MM.1S (cell line): ENCODE measurements at regions not wholly inside any gene's neighbourhood (a gene's known extent, or its start where the extent isn't known, plus 50 kb on each side); places are given as distances from the start of the nearest gene placed in this dataset.

Source experiments
- DNase-seq: peaks from one replicate; pipeline ENCODE4 v3.0.0-alpha.2; 2015
- H2AFZ ChIP-seq: fragments of 300-600 bp; sonication (generic); 2 replicates; pipeline ENCODE4 v1.6.0; 2016; ENCODE audit warnings: antibody characterized with exemption, low read length
- H3F3A ChIP-seq: fragments of 300-600 bp; sonication (generic); 2 replicates; pipeline ENCODE4 v1.6.1; 2016; ENCODE audit warnings: mild to moderate bottlenecking, antibody characterized with exemption, low read length, moderate library complexity, mixed read lengths; ENCODE audit not compliant: insufficient read depth
- H3K27ac ChIP-seq: fragments of 300-600 bp; sonication (generic); 2 replicates; pipeline ENCODE4 v1.5.1; 2016; ENCODE audit warnings: mild to moderate bottlenecking, low read length
- H3K27me3 ChIP-seq: fragments of 300-600 bp; sonication (generic); replicated peaks from 2 replicates; pipeline ENCODE4 v1.6.0; 2016; ENCODE audit warnings: low read length; ENCODE audit not compliant: insufficient read depth
- H3K36me3 ChIP-seq: fragments of 300-600 bp; sonication (generic); replicated peaks from 2 replicates; pipeline ENCODE4 v1.6.1; 2016; ENCODE audit warnings: mild to moderate bottlenecking, low read length, mixed read lengths; ENCODE audit not compliant: insufficient read depth
- H3K4me1 ChIP-seq: fragments of 300-600 bp; sonication (generic); 2 replicates; pipeline ENCODE4 v1.6.1; 2016; ENCODE audit warnings: low read length, mixed read lengths
- H3K4me2 ChIP-seq: fragments of 300-600 bp; sonication (generic); 2 replicates; pipeline ENCODE4 v1.6.0; 2016; ENCODE audit warnings: low read depth, low read length
- H3K4me3 ChIP-seq: fragments of 300-600 bp; sonication (generic); 2 replicates; pipeline ENCODE4 v1.5.1; 2016; ENCODE audit warnings: low read length, mixed read lengths
- H3K79me2 ChIP-seq: fragments of 300-600 bp; sonication (generic); 2 replicates; pipeline ENCODE4 v1.6.1; 2016; ENCODE audit warnings: mixed run types, low read length, mixed read lengths
- H3K9ac ChIP-seq: fragments of 300-600 bp; sonication (generic); 2 replicates; pipeline ENCODE4 v1.6.1; 2016; ENCODE audit warnings: low read length, mixed read lengths
- H3K9me2 ChIP-seq: fragments of 300-600 bp; sonication (generic); replicated peaks from 2 replicates; pipeline ENCODE4 v1.6.1; 2016; ENCODE audit warnings: mild to moderate bottlenecking, low read length, mixed read lengths; ENCODE audit not compliant: insufficient read depth
- H3K9me3 ChIP-seq: fragments of 300-600 bp; sonication (generic); replicated peaks from 2 replicates; pipeline ENCODE4 v1.6.1; 2016; ENCODE audit warnings: mild to moderate bottlenecking, low read length, mixed read lengths; ENCODE audit not compliant: insufficient read depth
- H4K20me1 ChIP-seq: fragments of 300-600 bp; sonication (generic); 2 replicates; pipeline ENCODE4 v1.6.1; 2016; ENCODE audit warnings: mild to moderate bottlenecking, low read length, moderate library complexity, mixed read lengths; ENCODE audit not compliant: insufficient read depth
- CTCF ChIP-seq: fragments of 300-600 bp; sonication (generic); IDR thresholded peaks from 2 replicates; pipeline ENCODE4 v1.5.1; 2016; ENCODE audit warnings: antibody characterized with exemption, low read length, mixed read lengths
- EZH2 ChIP-seq: fragments of 300-600 bp; sonication (generic); optimal IDR thresholded peaks from 2 replicates; pipeline ENCODE3; 2017; ENCODE audit warnings: low read depth, mild to moderate bottlenecking, antibody characterized with exemption, low read length, mixed read lengths
- EZH2phosphoT487 ChIP-seq: fragments of 300-600 bp; sonication (generic); IDR thresholded peaks from 2 replicates; pipeline ENCODE4 v1.6.1; 2018; ENCODE audit warnings: antibody characterized with exemption, low read length

- H3K27me3 ChIP-seq, result no peaks in the 10 kb centered on the region
- no peaks in the 10 kb centered on the region for H3F3A ChIP-seq
- H3K79me2 ChIP-seq, result no peaks in the 10 kb centered on the region
- no peak overlapping the region for H2AFZ ChIP-seq
- no peaks in the 10 kb centered on the region for H3K9me2 ChIP-seq
- no peak for DNase-seq
- H3K4me2 ChIP-seq, result no peak overlapping the region
- H4K20me1 ChIP-seq, result no peaks in the 10 kb centered on the region
- no peaks in the 10 kb centered on the region for H3K36me3 ChIP-seq
- no peaks in the 10 kb centered on the region for H3K4me1 ChIP-seq
- H3K9ac ChIP-seq, result no peak overlapping the region
- H3K9me3 ChIP-seq, result no peaks in the 10 kb centered on the region
- no peak for TF ChIP-seq EZH2
- TF ChIP-seq CTCF, result no peak
- no peak for TF ChIP-seq EZH2phosphoT487
- no peak overlapping the region for H3K27ac ChIP-seq
- H3K4me3 ChIP-seq, result no peak overlapping the region
These were observed 76.9 kb upstream of the ZFHX3 start for GRCh38 chr16:73124665-73125375.

GRCh38 chr16:73124097-73124652, 76.2 kb upstream of the ZFHX3 start:
- Histone ChIP-seq H3K9ac (no peak overlapping the region), H4K20me1 (no peaks in the 10 kb centered on the region), H3K27me3 (no peaks in the 10 kb centered on the region), H3K4me1 (no peaks in the 10 kb centered on the region), H3K4me3 (no peak overlapping the region), H3K9me2 (no peaks in the 10 kb centered on the region), H3F3A (no peaks in the 10 kb centered on the region), H3K36me3 (no peaks in the 10 kb centered on the region), H3K79me2 (no peaks in the 10 kb centered on the region), H3K27ac (no peak overlapping the region), H3K4me2 (no peak overlapping the region), H3K9me3 (no peaks in the 10 kb centered on the region), H2AFZ (no peak overlapping the region)
- DNase-seq, result no peak
- TF ChIP-seq CTCF (no peak), EZH2 (no peak), EZH2phosphoT487 (no peak)

GRCh38 chr16:73122604-73123391, 74.9 kb upstream of the ZFHX3 start:
- no peaks in the 10 kb centered on the region for H3K36me3 ChIP-seq
- H3K9ac ChIP-seq, result no peak overlapping the region
- no peak overlapping the region for H3K27ac ChIP-seq
- H3K4me1 ChIP-seq, result no peaks in the 10 kb centered on the region
- H3K79me2 ChIP-seq, result no peaks in the 10 kb centered on the region
- H3K4me3 ChIP-seq, result no peak overlapping the region
- no peak for DNase-seq
- H3K9me2 ChIP-seq, result no peaks in the 10 kb centered on the region
- TF ChIP-seq CTCF (no peak), EZH2phosphoT487 (no peak), EZH2 (no peak)
- H3K27me3 ChIP-seq, result no peaks in the 10 kb centered on the region
- H4K20me1 ChIP-seq, result no peaks in the 10 kb centered on the region
- no peak overlapping the region for H3K4me2 ChIP-seq
- no peaks in the 10 kb centered on the region for H3K9me3 ChIP-seq
- no peaks in the 10 kb centered on the region for H3F3A ChIP-seq
- no peak overlapping the region for H2AFZ ChIP-seq
